GM12872 (cell line): ENCODE measurements at regions not wholly inside any gene's neighbourhood (a gene's known extent, or its start where the extent isn't known, plus 50 kb on each side); places are given as distances from the start of the nearest gene placed in this dataset.

Experiments
- TF ChIP-seq, protein P1 (sequence below): IDR thresholded peaks from 3 replicates; pipeline ENCODE4 v1.5.1; 2011; ENCODE audit warnings: low read depth, mild to moderate bottlenecking, low read length, moderate library complexity; ENCODE audit not compliant: insufficient read depth

DNA sequence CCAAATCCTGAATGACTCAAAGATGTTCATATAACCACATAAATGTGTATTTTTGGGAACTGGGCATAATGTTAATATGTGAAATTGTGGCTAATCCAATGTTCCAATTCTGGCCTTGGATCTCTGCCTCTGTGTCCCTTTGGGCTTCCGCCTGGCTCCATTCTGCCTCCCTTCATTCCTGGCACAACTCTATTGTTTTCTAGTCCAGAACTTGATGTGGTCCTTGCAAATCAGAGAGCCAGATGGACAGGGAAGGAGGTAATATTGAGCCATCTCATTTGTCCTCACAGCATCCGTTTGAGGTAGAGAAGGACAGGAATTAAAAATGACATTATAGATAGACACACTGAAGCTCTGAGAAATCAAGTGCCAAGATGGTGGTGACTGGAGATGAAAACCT is 355.7 kb upstream of the TBL1XR1 start:
- TF ChIP-seq, protein P1, sequence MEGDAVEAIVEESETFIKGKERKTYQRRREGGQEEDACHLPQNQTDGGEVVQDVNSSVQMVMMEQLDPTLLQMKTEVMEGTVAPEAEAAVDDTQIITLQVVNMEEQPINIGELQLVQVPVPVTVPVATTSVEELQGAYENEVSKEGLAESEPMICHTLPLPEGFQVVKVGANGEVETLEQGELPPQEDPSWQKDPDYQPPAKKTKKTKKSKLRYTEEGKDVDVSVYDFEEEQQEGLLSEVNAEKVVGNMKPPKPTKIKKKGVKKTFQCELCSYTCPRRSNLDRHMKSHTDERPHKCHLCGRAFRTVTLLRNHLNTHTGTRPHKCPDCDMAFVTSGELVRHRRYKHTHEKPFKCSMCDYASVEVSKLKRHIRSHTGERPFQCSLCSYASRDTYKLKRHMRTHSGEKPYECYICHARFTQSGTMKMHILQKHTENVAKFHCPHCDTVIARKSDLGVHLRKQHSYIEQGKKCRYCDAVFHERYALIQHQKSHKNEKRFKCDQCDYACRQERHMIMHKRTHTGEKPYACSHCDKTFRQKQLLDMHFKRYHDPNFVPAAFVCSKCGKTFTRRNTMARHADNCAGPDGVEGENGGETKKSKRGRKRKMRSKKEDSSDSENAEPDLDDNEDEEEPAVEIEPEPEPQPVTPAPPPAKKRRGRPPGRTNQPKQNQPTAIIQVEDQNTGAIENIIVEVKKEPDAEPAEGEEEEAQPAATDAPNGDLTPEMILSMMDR = no peak

DNA sequence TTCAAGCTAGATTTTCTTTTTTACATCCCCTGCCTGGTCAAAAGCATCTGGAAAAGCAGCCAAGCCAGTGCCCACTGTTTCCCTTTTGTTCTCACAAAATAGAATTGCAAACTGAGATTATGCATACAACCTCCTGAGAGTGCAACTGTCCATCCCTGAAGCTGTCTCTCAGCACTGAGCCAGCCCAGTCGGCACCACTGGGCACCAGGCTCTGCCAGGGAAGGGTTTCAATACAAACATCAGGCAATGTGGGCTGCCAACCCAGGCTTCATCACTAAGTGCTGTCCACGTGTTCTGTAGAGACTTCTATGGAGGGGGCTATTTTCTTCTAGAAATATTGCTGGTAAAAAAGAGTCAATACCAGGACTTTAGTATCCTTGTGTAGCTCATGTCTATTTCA is 356.3 kb upstream of the TBL1XR1 start:
- TF ChIP-seq, protein P1 = no peak

DNA sequence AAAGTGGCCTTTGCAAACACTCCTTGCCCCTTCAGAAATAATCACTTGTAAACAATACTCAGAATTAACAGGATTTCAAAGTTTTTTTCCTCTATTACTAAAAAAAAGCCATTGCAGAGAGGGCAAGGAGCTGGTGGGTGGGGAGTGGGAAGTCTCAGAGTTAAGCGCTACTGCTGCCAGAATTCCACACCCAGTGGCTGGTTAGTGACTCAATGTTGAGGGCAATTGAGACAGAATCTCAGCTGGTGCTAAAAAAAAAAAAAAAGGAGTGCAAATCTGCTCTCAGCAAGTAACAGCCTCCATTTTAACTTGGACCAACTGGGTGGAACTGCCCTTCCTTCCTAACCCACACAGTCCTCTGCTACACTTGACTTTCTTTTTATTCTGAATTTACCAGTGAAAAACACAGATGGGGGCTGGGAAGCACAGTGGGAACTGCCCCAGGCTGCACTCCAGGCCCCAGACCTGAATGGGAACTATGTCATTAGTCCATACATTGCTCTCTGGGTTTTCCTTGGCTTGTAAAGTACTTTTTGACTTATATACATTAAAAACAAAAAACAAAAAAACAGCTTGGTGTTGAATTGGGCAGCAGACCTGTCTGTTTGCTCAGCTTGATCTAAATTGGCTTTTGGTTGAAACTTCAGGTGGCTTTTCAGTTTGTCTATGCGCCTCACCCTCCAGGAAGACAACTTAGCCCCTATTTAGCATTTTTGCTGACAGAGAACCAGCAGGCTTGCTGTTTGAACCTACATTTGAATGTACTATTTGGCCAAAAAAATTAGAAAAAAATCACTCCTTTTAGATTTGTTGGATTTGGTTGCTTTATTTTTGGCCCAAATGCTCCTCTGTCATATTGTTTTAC is 357.8 kb upstream of the TBL1XR1 start:
- TF ChIP-seq, protein P1 = no peak

DNA sequence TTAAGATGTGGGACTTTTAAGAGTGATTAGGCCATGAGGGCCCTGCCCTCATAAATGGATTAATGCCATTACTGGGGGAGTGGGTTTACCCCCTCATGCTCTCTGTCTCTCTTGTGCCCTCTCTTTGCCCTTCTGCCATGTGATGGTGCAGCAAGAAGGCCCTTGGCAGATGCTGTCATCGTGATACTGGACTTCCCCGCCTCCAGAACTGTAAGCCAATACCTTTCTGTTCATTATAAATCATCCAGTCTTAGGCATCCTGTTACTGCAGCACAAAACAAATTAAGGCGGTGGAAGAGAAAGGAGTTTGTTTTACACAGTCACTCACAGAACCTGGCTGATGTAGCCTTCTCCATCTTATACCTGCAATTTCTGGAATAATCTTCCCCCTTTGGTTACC is 360.3 kb upstream of the TBL1XR1 start:
- TF ChIP-seq, protein P1 = no peak

DNA sequence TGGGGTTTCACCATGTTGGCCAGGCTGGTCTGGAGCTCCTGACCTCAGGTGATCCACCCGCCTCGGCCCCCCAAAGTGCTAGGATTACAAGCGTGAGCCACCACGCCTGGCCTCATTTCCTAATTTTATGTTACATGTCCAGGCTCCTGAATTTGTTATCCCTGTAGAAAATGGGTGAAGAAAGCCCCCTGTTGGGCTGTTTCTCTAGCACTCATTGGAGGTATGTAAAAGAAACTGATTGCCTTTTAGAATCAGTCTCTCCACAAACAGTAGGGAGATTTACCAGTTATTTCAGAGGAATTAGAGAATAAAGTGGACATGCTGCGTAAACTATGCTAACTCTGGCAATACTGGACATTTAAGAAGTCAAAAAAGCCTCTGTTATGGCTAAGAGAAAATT is 364.1 kb upstream of the TBL1XR1 start:
- TF ChIP-seq, protein P1 = no peak

DNA sequence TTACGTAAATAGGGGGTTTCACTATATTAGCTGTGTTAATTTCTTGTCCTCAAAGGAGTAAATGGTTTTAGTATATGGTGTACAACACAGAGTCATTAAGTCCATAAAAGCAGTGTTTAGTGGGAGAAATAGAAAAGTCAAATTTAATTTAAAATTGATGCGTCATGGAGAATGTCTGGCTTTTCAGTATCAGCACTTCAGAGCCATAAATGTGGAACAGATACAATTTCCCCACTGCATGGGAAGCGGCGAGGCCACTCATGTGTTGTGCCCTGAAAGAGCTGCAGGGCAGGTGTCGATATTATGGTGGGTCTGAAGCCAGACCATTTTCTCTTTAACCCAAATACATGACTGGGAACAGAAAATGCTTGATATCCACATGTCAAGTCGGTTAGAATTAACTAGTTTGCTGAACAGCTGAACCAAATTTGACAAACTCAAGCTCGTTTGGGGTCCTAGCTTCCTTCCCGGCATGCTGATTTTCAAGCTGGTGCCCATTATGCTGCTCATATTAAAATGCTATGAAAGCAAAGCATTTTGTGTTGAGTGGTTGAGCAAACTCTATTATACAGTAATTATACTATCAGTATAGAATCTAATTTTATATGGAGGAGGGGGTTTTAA is 364.6 kb upstream of the TBL1XR1 start:
- TF ChIP-seq, protein P1 = no peak

DNA sequence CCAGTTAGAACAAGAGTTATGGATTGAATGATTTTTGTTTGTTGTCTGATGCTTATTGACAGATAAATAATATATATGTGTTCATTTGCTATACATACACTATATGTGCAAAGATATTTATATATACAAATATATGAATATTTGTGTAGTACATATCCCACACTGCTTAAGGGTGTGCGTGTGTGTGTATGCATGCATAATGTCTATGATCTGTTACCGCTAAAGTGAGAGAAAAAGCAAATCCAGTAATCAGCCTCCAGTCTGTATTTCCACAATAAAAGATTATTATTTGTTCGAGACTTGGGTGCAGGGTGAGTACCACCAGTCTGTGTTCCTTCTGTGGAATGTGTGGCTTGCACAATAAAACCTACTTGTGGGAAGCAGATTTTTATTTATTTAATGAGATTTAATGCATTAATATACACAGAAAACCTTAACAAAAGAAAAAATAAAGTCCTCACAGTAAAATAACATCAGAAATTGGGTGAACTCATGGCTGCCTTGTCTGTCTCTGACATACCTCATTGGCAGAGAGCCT is 366.0 kb upstream of the TBL1XR1 start:
- TF ChIP-seq, protein P1 = no peak
